HEK293 (cell line): ENCODE measurements at regions not wholly inside any gene's neighbourhood (a gene's known extent, or its start where the extent isn't known, plus 50 kb on each side); places are given as distances from the start of the nearest gene placed in this dataset.

Source experiments
- CTCF ChIP-seq: fragments of 450-650 bp; formaldehyde crosslinking; IDR thresholded peaks from 2 replicates; pipeline ENCODE4 v1.5.1; 2016; ENCODE audit warnings: missing biosample characterization, missing genetic modification characterization
- ZBTB7A ChIP-seq: fragments of 450-650 bp; formaldehyde crosslinking; IDR thresholded peaks from 2 replicates; pipeline ENCODE4 v1.5.1; 2016; ENCODE audit warnings: low read depth, missing biosample characterization, missing genetic modification characterization
- ZNF140 ChIP-seq: fragments of 450-650 bp; formaldehyde crosslinking; IDR thresholded peaks from 2 replicates; pipeline ENCODE4 v1.5.1; 2016; ENCODE audit warnings: missing biosample characterization, missing genetic modification characterization
- ZNF174 ChIP-seq: fragments of 450-650 bp; formaldehyde crosslinking; IDR thresholded peaks from 2 replicates; pipeline ENCODE4 v1.5.0; 2017; ENCODE audit warnings: missing biosample characterization, mild to moderate bottlenecking, missing genetic modification characterization
- ZNF561 ChIP-seq: fragments of 450-650 bp; IDR thresholded peaks from 2 replicates; pipeline ENCODE4 v1.5.1; 2018; ENCODE audit warnings: missing biosample characterization, missing genetic modification characterization, borderline replicate concordance
- ZNF654 ChIP-seq: fragments of 450-650 bp; formaldehyde crosslinking; IDR thresholded peaks from 2 replicates; pipeline ENCODE4 v1.5.1; 2016; ENCODE audit warnings: low read depth, missing biosample characterization, missing genetic modification characterization
- ZNF670 ChIP-seq: fragments of 450-650 bp; formaldehyde crosslinking; IDR thresholded peaks from 2 replicates; pipeline ENCODE4 v1.5.1; 2016; ENCODE audit warnings: missing biosample characterization, missing genetic modification characterization, low read depth
- TF ChIP-seq, protein P1 (sequence below): fragments of 450-650 bp; formaldehyde crosslinking; conservative IDR thresholded peaks from 2 replicates; pipeline ENCODE4 v1.5.1; 2016; ENCODE audit warnings: low read depth, missing biosample characterization, missing genetic modification characterization

DNA sequence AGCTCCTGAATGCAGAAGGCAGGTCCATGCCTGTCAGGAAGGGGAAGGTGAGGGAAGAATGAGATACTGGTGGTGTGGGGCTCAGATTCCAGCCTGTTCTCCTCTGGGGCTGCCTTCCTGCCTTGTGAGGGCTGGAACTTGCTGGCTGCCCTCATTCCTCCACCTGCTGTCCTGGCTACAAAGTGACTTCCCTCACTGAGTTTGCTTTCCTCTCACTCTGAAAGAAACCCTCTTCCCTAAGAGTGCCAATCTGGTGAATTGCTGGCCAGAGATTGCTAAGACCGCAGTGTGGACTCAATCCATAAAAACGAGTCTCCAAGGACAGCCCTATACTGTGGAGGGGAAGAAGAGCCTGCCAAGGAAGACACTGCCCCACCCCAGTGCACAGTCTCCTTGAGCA lies 664.4 kb upstream of the HS6ST1 start:
- no peak for TF ChIP-seq CTCF
- no peak for TF ChIP-seq ZNF654 (tag by site-specific recombination)
- TF ChIP-seq ZBTB7A (tag by site-specific recombination): no peak
- TF ChIP-seq ZNF561 (tag by site-specific recombination): no peak
- no peak for TF ChIP-seq ZNF140 (tag by site-specific recombination)
- TF ChIP-seq ZNF174: no peak
- TF ChIP-seq, protein P1, sequence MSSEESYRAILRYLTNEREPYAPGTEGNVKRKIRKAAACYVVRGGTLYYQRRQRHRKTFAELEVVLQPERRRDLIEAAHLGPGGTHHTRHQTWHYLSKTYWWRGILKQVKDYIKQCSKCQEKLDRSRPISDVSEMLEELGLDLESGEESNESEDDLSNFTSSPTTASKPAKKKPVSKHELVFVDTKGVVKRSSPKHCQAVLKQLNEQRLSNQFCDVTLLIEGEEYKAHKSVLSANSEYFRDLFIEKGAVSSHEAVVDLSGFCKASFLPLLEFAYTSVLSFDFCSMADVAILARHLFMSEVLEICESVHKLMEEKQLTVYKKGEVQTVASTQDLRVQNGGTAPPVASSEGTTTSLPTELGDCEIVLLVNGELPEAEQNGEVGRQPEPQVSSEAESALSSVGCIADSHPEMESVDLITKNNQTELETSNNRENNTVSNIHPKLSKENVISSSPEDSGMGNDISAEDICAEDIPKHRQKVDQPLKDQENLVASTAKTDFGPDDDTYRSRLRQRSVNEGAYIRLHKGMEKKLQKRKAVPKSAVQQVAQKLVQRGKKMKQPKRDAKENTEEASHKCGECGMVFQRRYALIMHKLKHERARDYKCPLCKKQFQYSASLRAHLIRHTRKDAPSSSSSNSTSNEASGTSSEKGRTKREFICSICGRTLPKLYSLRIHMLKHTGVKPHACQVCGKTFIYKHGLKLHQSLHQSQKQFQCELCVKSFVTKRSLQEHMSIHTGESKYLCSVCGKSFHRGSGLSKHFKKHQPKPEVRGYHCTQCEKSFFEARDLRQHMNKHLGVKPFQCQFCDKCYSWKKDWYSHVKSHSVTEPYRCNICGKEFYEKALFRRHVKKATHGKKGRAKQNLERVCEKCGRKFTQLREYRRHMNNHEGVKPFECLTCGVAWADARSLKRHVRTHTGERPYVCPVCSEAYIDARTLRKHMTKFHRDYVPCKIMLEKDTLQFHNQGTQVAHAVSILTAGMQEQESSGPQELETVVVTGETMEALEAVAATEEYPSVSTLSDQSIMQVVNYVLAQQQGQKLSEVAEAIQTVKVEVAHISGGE (tag by site-specific recombination): no peak
- no peak for TF ChIP-seq ZNF670
